Gastroesophageal sphincter (tissue), 4 donors: ENCODE measurements at regions not wholly inside any gene's neighbourhood (a gene's known extent, or its start where the extent isn't known, plus 50 kb on each side); places are given as distances from the start of the nearest gene placed in this dataset.

Experiments used
- ATAC-seq: fragments of 150-250 bp; one replicate; pipeline ENCODE4 v1.9.1; 2016; ENCODE audit warnings: mild to moderate bottlenecking, moderate library complexity
- H3K27ac ChIP-seq, 4 donors: fragments of 200-600 bp; sonication (generic) in 3 of 4; 1 replicate in 3 of 4; 2 replicates in 1 of 4; pipeline ENCODE4 v1.5.1; 2016 to 2019
- H3K27me3 ChIP-seq: fragments of 200-600 bp; sonication (generic); one replicate; pipeline ENCODE4 v1.5.1; 2019
- H3K36me3 ChIP-seq, 2 donors: fragments of 200-600 bp; sonication (generic); one replicate each; pipeline ENCODE4 v1.5.1; 2019; ENCODE audit warnings: control low read depth in 1 of 2
- H3K4me1 ChIP-seq, 3 donors: fragments of 200-600 bp; sonication (generic); 1 replicate in 2 of 3; 2 replicates in 1 of 3; pipeline ENCODE4 v1.5.1; 2016 to 2019; ENCODE audit warnings: control low read depth in 2 of 3
- H3K4me3 ChIP-seq, 2 donors: fragments of 200-600 bp; sonication (generic); one replicate each; pipeline ENCODE4 v1.5.1; 2019; ENCODE audit warnings: mild to moderate bottlenecking in 1 of 2, moderate library complexity in 1 of 2
- H3K9me3 ChIP-seq, 3 donors: fragments of 200-600 bp; sonication (generic); one replicate each; pipeline ENCODE4 v1.5.1; 2017 to 2019; ENCODE audit warnings: control low read depth in 2 of 3
- CTCF ChIP-seq, 4 experiments: fragments of 200-600 bp in 2 of 4; fragments of 450-650 bp in 2 of 4; sonication (generic) in 1 of 4; IDR thresholded peaks; one replicate each; pipeline ENCODE4 v1.5.1; 2017 to 2019; ENCODE audit warnings: antibody characterized with exemption in 4 of 4, mild to moderate bottlenecking in 2 of 4, moderate library complexity in 2 of 4
- EP300 ChIP-seq: sonication (generic); formaldehyde crosslinking; IDR thresholded peaks from one replicate; pipeline ENCODE4 v1.6.1; 2017; ENCODE audit warnings: antibody characterized with exemption, mild to moderate bottlenecking
- POLR2A ChIP-seq, 2 donors: fragments of 450-650 bp; IDR thresholded peaks; one replicate each; pipeline ENCODE4 v1.6.1; 2017; ENCODE audit warnings: antibody characterized with exemption in 2 of 2, mild to moderate bottlenecking in 2 of 2, moderate library complexity in 1 of 2
- POLR2AphosphoS5 ChIP-seq: sonication (generic); formaldehyde crosslinking; IDR thresholded peaks from one replicate; pipeline ENCODE4 v1.6.1; 2017; ENCODE audit warnings: antibody characterized with exemption
- WGBS, 2 donors: methylation state at CpG; one replicate each; pipeline ENCODE4 v1.1.5; 2018; ENCODE audit warnings: low coverage in 1 of 2; 5-methylcytosine and 5-hydroxymethylcytosine counted together

- Histone ChIP-seq H3K27me3 (no peaks in the 10 kb centered on the region), H3K36me3 (no peaks in the 10 kb centered on the region), H3K9me3 (peaks cover 0 to 9% (median 0%) of the 10 kb centered on the region in 3 donors), H3K4me1 (no peaks in the 10 kb centered on the region), H3K4me3 (no peak overlapping the region), H3K27ac (no peak overlapping the region)
- WGBS, 2 donors: 47 to 53% methylated on average over 5 of the region's 5 CpGs
- ATAC-seq: no peak
- TF ChIP-seq EP300 (no peak), POLR2A (IDR thresholded peaks at IDR 0.05) (no peak), POLR2AphosphoS5 (no peak), CTCF (IDR thresholded peaks at IDR 0.05) (no peak)
These were observed 797.3 kb downstream of the PLA2G4A start for GRCh38 chr1:187626056-187626455.

GRCh38 chr1:187627516-187627915, 798.8 kb downstream of the PLA2G4A start:
- TF ChIP-seq EP300: no peak
- no peak for TF ChIP-seq POLR2A (IDR thresholded peaks at IDR 0.05)
- no peak for TF ChIP-seq POLR2AphosphoS5
- TF ChIP-seq CTCF (IDR thresholded peaks at IDR 0.05): no peak
- Histone ChIP-seq H3K36me3 (no peaks in the 10 kb centered on the region), H3K27ac (no peak overlapping the region), H3K27me3 (no peaks in the 10 kb centered on the region), H3K4me3 (no peak overlapping the region), H3K4me1 (no peaks in the 10 kb centered on the region), H3K9me3 (peaks cover 0 to 18% (median 0%) of the 10 kb centered on the region in 3 donors)
- no peak for ATAC-seq
- 92% methylated on average over 2 of the region's 2 CpGs; no CpG with 5 or more reads in 1 of the 2 donors for WGBS, 2 donors

GRCh38 chr1:187629075-187629474, 800.3 kb downstream of the PLA2G4A start:
- Histone ChIP-seq H3K36me3 (no peaks in the 10 kb centered on the region), H3K27ac (no peak overlapping the region), H3K4me1 (no peaks in the 10 kb centered on the region), H3K27me3 (no peaks in the 10 kb centered on the region), H3K4me3 (no peak overlapping the region), H3K9me3 (peaks cover 0 to 18% (median 0%) of the 10 kb centered on the region in 3 donors)
- TF ChIP-seq POLR2A (IDR thresholded peaks at IDR 0.05) (no peak), CTCF (IDR thresholded peaks at IDR 0.05) (no peak), POLR2AphosphoS5 (no peak), EP300 (no peak)
- no peak for ATAC-seq

GRCh38 chr1:187630653-187631380, 802.1 kb downstream of the PLA2G4A start:
- no peak for TF ChIP-seq POLR2A (IDR thresholded peaks at IDR 0.05)
- no peak for TF ChIP-seq CTCF (IDR thresholded peaks at IDR 0.05)
- no peak for TF ChIP-seq POLR2AphosphoS5
- TF ChIP-seq EP300: no peak
- Histone ChIP-seq H3K36me3 (no peaks in the 10 kb centered on the region), H3K27me3 (no peaks in the 10 kb centered on the region), H3K9me3 (peaks cover 0 to 18% (median 0%) of the 10 kb centered on the region in 3 donors), H3K4me3 (no peak overlapping the region), H3K27ac (no peak overlapping the region), H3K4me1 (no peaks in the 10 kb centered on the region)
- 85 to 90% methylated on average over 8 to 12 of the region's 13 CpGs for WGBS, 2 donors
- ATAC-seq: no peak

GRCh38 chr1:187631381-187631675, 802.6 kb downstream of the PLA2G4A start:
- TF ChIP-seq POLR2AphosphoS5 (no peak), POLR2A (IDR thresholded peaks at IDR 0.05) (no peak)
- H3K36me3 ChIP-seq: no peaks in the 10 kb centered on the region
- no peaks in the 10 kb centered on the region for H3K27me3 ChIP-seq
- no peak overlapping the region for H3K4me3 ChIP-seq
- H3K9me3 ChIP-seq: peaks cover 0 to 18% (median 0%) of the 10 kb centered on the region in 3 donors
- ATAC-seq: no peak
- no peaks in the 10 kb centered on the region for H3K4me1 ChIP-seq
- H3K27ac ChIP-seq: no peak overlapping the region
- 93 to 95% methylated on average over 4 to 5 of the region's 5 CpGs for WGBS, 2 donors
